ENCODE measurements at regions not wholly inside any gene's neighbourhood (a gene's known extent, or its start where the extent isn't known, plus 50 kb on each side); places are given as distances from the start of the nearest gene placed in this dataset.

DNA sequence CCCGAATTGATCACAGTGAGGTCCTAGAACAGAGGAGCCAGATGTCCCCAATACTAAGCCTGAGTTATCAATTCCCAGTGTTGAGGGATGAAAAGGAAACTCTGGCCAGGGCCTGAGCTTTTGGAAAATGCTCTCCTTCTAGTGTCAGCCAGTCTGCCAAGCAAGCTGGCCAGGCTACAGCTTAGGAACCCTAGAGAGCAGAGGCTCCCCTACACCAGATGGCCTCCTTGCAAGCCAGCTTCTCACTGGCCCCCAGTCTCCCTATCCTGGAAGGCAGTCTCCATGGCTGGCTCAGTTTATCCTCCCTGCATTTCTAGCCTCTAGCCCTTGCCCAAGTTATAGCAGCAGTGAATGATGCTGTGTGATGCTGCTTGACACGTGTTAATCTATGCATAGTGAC lies 204.7 kb upstream of the WWC1 start:
- Mint-ChIP-seq H3K27me3 (ENCODE audit: low read depth) (no peaks in the 10 kb centered on the region), H3K9me3 (ENCODE audit: low read depth) (peaks cover 2% of the 10 kb centered on the region), H3K4me3 (ENCODE audit: unreplicated experiment) (no peak overlapping the region), H3K36me3 (ENCODE audit: low read depth) (no peaks in the 10 kb centered on the region), H3K27ac (ENCODE audit: unreplicated experiment) (no peak overlapping the region), H3K4me1 (ENCODE audit: low read depth) (peaks cover 23% of the 10 kb centered on the region)
- TF ChIP-seq, protein P1, sequence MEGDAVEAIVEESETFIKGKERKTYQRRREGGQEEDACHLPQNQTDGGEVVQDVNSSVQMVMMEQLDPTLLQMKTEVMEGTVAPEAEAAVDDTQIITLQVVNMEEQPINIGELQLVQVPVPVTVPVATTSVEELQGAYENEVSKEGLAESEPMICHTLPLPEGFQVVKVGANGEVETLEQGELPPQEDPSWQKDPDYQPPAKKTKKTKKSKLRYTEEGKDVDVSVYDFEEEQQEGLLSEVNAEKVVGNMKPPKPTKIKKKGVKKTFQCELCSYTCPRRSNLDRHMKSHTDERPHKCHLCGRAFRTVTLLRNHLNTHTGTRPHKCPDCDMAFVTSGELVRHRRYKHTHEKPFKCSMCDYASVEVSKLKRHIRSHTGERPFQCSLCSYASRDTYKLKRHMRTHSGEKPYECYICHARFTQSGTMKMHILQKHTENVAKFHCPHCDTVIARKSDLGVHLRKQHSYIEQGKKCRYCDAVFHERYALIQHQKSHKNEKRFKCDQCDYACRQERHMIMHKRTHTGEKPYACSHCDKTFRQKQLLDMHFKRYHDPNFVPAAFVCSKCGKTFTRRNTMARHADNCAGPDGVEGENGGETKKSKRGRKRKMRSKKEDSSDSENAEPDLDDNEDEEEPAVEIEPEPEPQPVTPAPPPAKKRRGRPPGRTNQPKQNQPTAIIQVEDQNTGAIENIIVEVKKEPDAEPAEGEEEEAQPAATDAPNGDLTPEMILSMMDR (IDR thresholded peaks at IDR 0.05) = peak; percentile 3
- no peak for DNase-seq (ENCODE audit: low spot score)

DNA sequence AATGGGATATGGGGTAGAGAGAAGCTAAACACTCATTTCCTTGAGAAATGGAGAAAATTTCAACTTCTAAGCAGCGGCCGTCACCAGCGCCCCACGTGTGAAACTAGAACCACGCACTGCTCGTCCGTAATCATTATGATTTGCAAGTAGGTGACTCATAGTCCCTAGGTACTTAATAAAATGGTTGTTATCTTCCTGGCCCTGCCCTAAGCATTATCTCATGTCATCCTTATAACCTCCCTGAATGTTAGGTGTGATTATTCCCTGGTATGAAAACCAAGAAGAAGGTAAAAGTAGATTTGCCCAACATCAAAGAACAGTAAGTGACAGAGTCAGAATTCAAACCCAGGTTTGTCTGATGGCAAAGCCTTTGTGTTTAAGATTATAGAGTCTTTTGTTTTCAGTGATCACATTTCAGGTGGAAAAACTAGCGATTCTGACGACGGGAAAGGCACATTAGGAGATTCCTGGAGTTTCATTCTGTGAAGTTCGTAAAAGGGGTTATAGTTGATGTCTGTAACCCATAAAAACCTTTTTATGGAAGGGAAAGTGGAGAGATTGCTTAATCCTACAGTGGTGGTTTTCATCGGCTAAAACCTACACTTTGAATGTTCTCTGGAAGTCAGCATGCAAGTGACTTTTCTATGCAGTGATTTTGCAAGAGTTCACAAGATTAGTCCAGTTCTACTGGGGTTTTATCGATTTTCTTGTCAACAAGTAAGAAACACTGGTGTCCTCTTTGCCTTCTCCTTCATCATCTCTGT lies 202.9 kb upstream of the WWC1 start:
- H3K27me3 Mint-ChIP-seq (ENCODE audit: low read depth) = no peaks in the 10 kb centered on the region
- TF ChIP-seq, protein P1 (IDR thresholded peaks at IDR 0.05) = no peak
- no peak for DNase-seq (ENCODE audit: low spot score)
- H3K9me3 Mint-ChIP-seq (ENCODE audit: low read depth) = no peaks in the 10 kb centered on the region
- H3K27ac Mint-ChIP-seq (ENCODE audit: unreplicated experiment) = no peak overlapping the region
- H3K36me3 Mint-ChIP-seq (ENCODE audit: low read depth) = no peaks in the 10 kb centered on the region
- H3K4me3 Mint-ChIP-seq (ENCODE audit: unreplicated experiment) = no peak overlapping the region
- H3K4me1 Mint-ChIP-seq (ENCODE audit: low read depth) = peaks cover 33% of the 10 kb centered on the region

DNA sequence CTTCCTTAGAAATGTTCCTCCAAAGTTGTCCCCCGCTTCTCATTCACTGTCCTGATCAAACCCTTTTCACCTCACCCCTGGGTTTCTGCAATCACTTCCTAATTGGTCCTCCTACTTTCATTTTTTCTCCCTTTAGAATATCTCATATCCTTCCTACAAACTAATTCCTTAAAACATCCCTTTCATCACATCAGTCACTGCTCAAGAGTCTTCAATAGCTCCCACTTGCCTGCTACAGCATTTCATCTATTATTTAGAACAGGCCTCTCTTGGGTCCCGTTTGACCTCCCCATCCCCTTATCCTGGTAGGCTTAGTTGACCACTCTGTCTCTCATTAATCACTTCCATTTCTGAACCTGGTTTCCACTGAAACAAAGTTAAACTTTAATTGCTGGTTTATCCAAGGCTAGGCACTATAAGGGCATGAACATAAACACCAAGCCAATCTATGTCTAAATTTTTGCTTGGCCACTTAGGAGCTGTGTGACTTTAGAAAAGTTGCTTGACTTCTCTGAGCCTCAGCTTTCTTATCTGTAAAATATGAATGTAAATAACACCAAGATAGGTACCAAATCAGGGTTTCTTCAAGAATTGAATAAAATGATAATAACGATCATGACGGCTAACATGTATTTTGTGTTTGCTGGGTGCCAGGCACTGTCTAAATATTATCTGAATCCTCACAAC lies 202.1 kb upstream of the WWC1 start:
- no peak for DNase-seq (ENCODE audit: low spot score)
- H3K9me3 Mint-ChIP-seq (ENCODE audit: low read depth) = no peaks in the 10 kb centered on the region
- no peaks in the 10 kb centered on the region for H3K36me3 Mint-ChIP-seq (ENCODE audit: low read depth)
- H3K4me3 Mint-ChIP-seq (ENCODE audit: unreplicated experiment) = no peak overlapping the region
- H3K27me3 Mint-ChIP-seq (ENCODE audit: low read depth) = no peaks in the 10 kb centered on the region
- H3K27ac Mint-ChIP-seq (ENCODE audit: unreplicated experiment) = no peak overlapping the region
- H3K4me1 Mint-ChIP-seq (ENCODE audit: low read depth) = peaks cover 34% of the 10 kb centered on the region
- TF ChIP-seq, protein P1 (IDR thresholded peaks at IDR 0.05) = no peak

DNA sequence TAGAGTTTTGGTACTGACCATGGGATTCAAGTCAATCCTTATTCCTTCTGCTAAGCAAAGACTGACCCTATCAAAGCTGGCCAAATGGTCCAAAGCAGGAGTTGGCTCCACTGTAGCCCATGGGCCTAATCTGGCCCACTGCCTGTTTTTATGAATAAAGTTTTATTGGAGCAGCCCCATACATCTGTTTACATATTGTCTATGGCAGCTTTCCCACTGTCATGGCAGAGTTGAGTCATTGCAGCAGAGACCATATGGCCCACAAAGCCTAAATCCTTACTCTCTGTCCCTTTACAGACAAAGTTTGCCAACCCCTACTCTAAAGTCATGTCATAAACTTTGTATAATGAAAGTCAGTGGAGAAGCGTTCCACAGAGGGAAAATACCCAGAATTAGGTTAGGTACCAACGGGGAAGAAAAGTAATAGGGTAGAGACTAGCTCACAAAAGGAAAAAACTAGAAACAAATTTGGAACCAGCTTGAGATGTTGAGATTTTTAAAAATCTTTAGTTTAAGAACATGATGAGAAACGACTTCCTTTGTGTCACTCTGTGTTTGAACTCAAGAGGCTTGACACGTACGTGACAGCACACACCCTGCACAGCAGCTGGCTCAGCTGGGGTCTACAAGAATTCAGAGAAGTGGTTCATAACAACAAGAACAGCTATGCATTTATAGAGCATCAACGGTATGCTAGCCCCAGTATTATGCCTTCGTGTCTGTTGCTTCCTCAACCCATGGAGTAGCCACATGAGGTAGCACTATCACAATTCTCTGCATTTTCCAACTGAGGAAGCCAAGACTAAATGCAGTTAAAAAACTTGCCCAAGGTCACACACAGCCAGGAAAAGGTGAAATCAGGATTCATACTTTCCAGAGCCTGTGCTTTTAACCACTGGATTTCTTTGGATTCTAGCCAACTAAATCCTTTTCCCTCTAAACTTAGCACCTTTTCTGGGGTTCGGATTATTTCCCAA lies 198.9 kb upstream of the WWC1 start:
- Mint-ChIP-seq H3K27ac (ENCODE audit: unreplicated experiment) (no peak overlapping the region), H3K36me3 (ENCODE audit: low read depth) (no peaks in the 10 kb centered on the region), H3K4me3 (ENCODE audit: unreplicated experiment) (no peak overlapping the region), H3K27me3 (ENCODE audit: low read depth) (no peaks in the 10 kb centered on the region), H3K4me1 (ENCODE audit: low read depth) (peaks cover 13% of the 10 kb centered on the region), H3K9me3 (ENCODE audit: low read depth) (peaks cover 3% of the 10 kb centered on the region)
- TF ChIP-seq, protein P1 (IDR thresholded peaks at IDR 0.05) = no peak
- DNase-seq (ENCODE audit: low spot score) = no peak
